ENCODE measurements at regions not wholly inside any gene's neighbourhood (a gene's known extent, or its start where the extent isn't known, plus 50 kb on each side); places are given as distances from the start of the nearest gene placed in this dataset.

DNA sequence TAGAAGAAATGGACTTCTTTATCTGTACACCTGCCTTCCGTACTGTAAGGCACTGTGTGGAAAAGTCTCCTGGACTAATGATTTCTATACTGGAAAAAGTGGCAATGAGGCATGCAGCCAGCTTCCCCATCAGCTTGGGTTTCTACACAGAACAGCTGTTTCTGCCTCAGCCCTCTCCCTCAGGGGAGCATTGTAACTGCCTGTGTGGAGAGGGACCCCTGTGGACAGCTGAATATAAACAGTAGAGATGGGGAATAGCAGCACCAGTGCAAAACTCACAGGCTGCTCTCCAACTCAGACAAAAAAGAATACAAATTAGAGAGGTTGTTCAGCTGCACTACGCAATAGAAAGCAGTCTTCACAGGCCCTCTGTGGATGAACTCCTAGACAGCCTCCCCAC is 451.3 kb upstream of the MBL2 start:
- TF ChIP-seq, protein P1, sequence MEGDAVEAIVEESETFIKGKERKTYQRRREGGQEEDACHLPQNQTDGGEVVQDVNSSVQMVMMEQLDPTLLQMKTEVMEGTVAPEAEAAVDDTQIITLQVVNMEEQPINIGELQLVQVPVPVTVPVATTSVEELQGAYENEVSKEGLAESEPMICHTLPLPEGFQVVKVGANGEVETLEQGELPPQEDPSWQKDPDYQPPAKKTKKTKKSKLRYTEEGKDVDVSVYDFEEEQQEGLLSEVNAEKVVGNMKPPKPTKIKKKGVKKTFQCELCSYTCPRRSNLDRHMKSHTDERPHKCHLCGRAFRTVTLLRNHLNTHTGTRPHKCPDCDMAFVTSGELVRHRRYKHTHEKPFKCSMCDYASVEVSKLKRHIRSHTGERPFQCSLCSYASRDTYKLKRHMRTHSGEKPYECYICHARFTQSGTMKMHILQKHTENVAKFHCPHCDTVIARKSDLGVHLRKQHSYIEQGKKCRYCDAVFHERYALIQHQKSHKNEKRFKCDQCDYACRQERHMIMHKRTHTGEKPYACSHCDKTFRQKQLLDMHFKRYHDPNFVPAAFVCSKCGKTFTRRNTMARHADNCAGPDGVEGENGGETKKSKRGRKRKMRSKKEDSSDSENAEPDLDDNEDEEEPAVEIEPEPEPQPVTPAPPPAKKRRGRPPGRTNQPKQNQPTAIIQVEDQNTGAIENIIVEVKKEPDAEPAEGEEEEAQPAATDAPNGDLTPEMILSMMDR (IDR thresholded peaks at IDR 0.05), result no peak
- TF ChIP-seq POLR2A (IDR thresholded peaks at IDR 0.05), result no peak
